ENCODE measurements at regions not wholly inside any gene's neighbourhood (a gene's known extent, or its start where the extent isn't known, plus 50 kb on each side); places are given as distances from the start of the nearest gene placed in this dataset.
"Not testable (repeated sequence)": the region's sequence is repeated elsewhere in the genome, so short reads cannot be mapped to it uniquely, and the experiment has no call there.

GRCh38 chr16:63174801-63175200 is 1138.6 kb upstream of the CDH8 start:
- DNase-seq = no peak

GRCh38 chr16:63171545-63171944 is 1135.3 kb upstream of the CDH8 start:
- no peak for DNase-seq

- DNase-seq = no peak
These were observed 1132.9 kb upstream of the CDH8 start for GRCh38 chr16:63169100-63169499.

- no peak for DNase-seq
These were observed 1121.6 kb upstream of the CDH8 start for GRCh38 chr16:63157818-63158217.

- no peak for DNase-seq
These were observed 1110.0 kb upstream of the CDH8 start for GRCh38 chr16:63146251-63146650.

- no peak for DNase-seq
These were observed 1109.2 kb upstream of the CDH8 start for GRCh38 chr16:63145411-63145810.

GRCh38 chr16:63135069-63135468 is 1098.8 kb upstream of the CDH8 start:
- DNase-seq = no peak

- DNase-seq = no peak
These were observed 1095.3 kb upstream of the CDH8 start for GRCh38 chr16:63131503-63131902.

GRCh38 chr16:63130942-63131341 is 1094.7 kb upstream of the CDH8 start:
- DNase-seq = peak; percentile 10

GRCh38 chr16:63129411-63130125 is 1093.3 kb upstream of the CDH8 start:
- no peak for DNase-seq

GRCh38 chr16:63119905-63120304 is 1083.7 kb upstream of the CDH8 start:
- DNase-seq = not testable (repeated sequence)

GRCh38 chr16:63100082-63100481 is 1063.8 kb upstream of the CDH8 start:
- DNase-seq = no peak

- no peak for DNase-seq
These were observed 1060.6 kb upstream of the CDH8 start for GRCh38 chr16:63096857-63097256.

GRCh38 chr16:63092736-63093135 is 1056.5 kb upstream of the CDH8 start:
- DNase-seq = no peak

- DNase-seq = no peak
These were observed 1045.9 kb upstream of the CDH8 start for GRCh38 chr16:63082101-63082500.

GRCh38 chr16:63080746-63081145 is 1044.5 kb upstream of the CDH8 start:
- DNase-seq = no peak

GRCh38 chr16:63069047-63069446 is 1032.8 kb upstream of the CDH8 start:
- no peak for DNase-seq

GRCh38 chr16:63067141-63067540 is 1030.9 kb upstream of the CDH8 start:
- DNase-seq = no peak

GRCh38 chr16:63066552-63066951 is 1030.3 kb upstream of the CDH8 start:
- DNase-seq = no peak

- DNase-seq = no peak
These were observed 1025.1 kb upstream of the CDH8 start for GRCh38 chr16:63061319-63061718.

GRCh38 chr16:63059676-63060075 is 1023.4 kb upstream of the CDH8 start:
- no peak for DNase-seq

GRCh38 chr16:63057341-63057740 is 1021.1 kb upstream of the CDH8 start:
- DNase-seq = no peak

GRCh38 chr16:63050391-63050790 is 1014.2 kb upstream of the CDH8 start:
- no peak for DNase-seq

GRCh38 chr16:63038397-63039106 is 1002.3 kb upstream of the CDH8 start:
- DNase-seq = no peak
